HEK293 (cell line): ENCODE measurements at regions not wholly inside any gene's neighbourhood (a gene's known extent, or its start where the extent isn't known, plus 50 kb on each side); places are given as distances from the start of the nearest gene placed in this dataset.

Source experiments
- BCL11A ChIP-seq: fragments of 450-650 bp; formaldehyde crosslinking; IDR thresholded peaks from 2 replicates; pipeline ENCODE4 v1.5.1; 2016; ENCODE audit warnings: low read depth, missing biosample characterization, missing genetic modification characterization
- BCL11B ChIP-seq: fragments of 450-650 bp; formaldehyde crosslinking; IDR thresholded peaks from 2 replicates; pipeline ENCODE4 v1.5.1; 2016; ENCODE audit warnings: low read depth, missing biosample characterization, missing genetic modification characterization
- GLI4 ChIP-seq: fragments of 450-650 bp; formaldehyde crosslinking; IDR thresholded peaks from 2 replicates; pipeline ENCODE4 v1.5.1; 2016; ENCODE audit warnings: missing biosample characterization, missing genetic modification characterization
- PRDM1 ChIP-seq: fragments of 450-650 bp; formaldehyde crosslinking; IDR thresholded peaks from 2 replicates; pipeline ENCODE4; 2016; ENCODE audit warnings: missing biosample characterization, missing genetic modification characterization
- SCRT1 ChIP-seq: fragments of 450-650 bp; formaldehyde crosslinking; IDR thresholded peaks from 2 replicates; pipeline ENCODE4 v1.5.1; 2016; ENCODE audit warnings: missing biosample characterization, missing genetic modification characterization, borderline replicate concordance
- TRIM28 ChIP-seq: IDR thresholded peaks from 2 replicates; pipeline ENCODE4 v1.6.1; 2011; ENCODE audit warnings: low read length, control low read depth, borderline replicate concordance
- ZEB2 ChIP-seq: fragments of 450-650 bp; formaldehyde crosslinking; IDR thresholded peaks from 2 replicates; pipeline ENCODE4 v1.5.1; 2016; ENCODE audit warnings: missing biosample characterization, missing genetic modification characterization
- ZFP3 ChIP-seq: fragments of 450-650 bp; formaldehyde crosslinking; IDR thresholded peaks from 2 replicates; pipeline ENCODE4 v1.5.1; 2016; ENCODE audit warnings: low read depth, missing biosample characterization, missing genetic modification characterization
- ZNF2 ChIP-seq: fragments of 450-650 bp; formaldehyde crosslinking; IDR thresholded peaks from 2 replicates; pipeline ENCODE4 v1.5.1; 2016; ENCODE audit warnings: missing biosample characterization, missing genetic modification characterization
- ZNF211 ChIP-seq: fragments of 450-650 bp; formaldehyde crosslinking; IDR thresholded peaks from 2 replicates; pipeline ENCODE4 v1.5.1; 2016; ENCODE audit warnings: low read depth, missing biosample characterization, missing genetic modification characterization
- ZNF214 ChIP-seq: fragments of 450-650 bp; formaldehyde crosslinking; IDR thresholded peaks from 2 replicates; pipeline ENCODE4 v1.5.1; 2017; ENCODE audit warnings: missing biosample characterization, mild to moderate bottlenecking, missing genetic modification characterization, borderline replicate concordance
- ZNF223 ChIP-seq: fragments of 450-650 bp; formaldehyde crosslinking; IDR thresholded peaks from 2 replicates; pipeline ENCODE4 v1.5.1; 2016; ENCODE audit warnings: missing biosample characterization, missing genetic modification characterization
- ZNF23 ChIP-seq: fragments of 450-650 bp; formaldehyde crosslinking; IDR thresholded peaks from 2 replicates; pipeline ENCODE4 v1.5.1; 2016; ENCODE audit warnings: missing biosample characterization, missing genetic modification characterization, borderline replicate concordance
- ZNF311 ChIP-seq: fragments of 450-650 bp; formaldehyde crosslinking; IDR thresholded peaks from 2 replicates; pipeline ENCODE4 v1.5.1; 2017; ENCODE audit warnings: missing biosample characterization, missing genetic modification characterization, borderline replicate concordance
- ZNF324 ChIP-seq: fragments of 450-650 bp; formaldehyde crosslinking; IDR thresholded peaks from 2 replicates; pipeline ENCODE4 v1.5.1; 2016; ENCODE audit warnings: missing biosample characterization, missing genetic modification characterization
- ZNF426 ChIP-seq: fragments of 450-650 bp; formaldehyde crosslinking; IDR thresholded peaks from 2 replicates; pipeline ENCODE4 v1.5.1; 2017; ENCODE audit warnings: missing biosample characterization, missing genetic modification characterization, mild to moderate bottlenecking, inconsistent platforms, moderate library complexity
- ZNF549 ChIP-seq: fragments of 450-650 bp; IDR thresholded peaks from 2 replicates; pipeline ENCODE4 v1.5.1; 2018; ENCODE audit warnings: missing biosample characterization, missing genetic modification characterization, mild to moderate bottlenecking, inconsistent platforms, moderate library complexity
- ZNF776 ChIP-seq: fragments of 450-650 bp; formaldehyde crosslinking; IDR thresholded peaks from 2 replicates; pipeline ENCODE4 v1.5.0; 2017; ENCODE audit warnings: missing biosample characterization, missing genetic modification characterization, borderline replicate concordance
- TF ChIP-seq, protein P1 (sequence below): fragments of 450-650 bp; formaldehyde crosslinking; conservative IDR thresholded peaks from 2 replicates; pipeline ENCODE4 v1.5.1; 2016; ENCODE audit warnings: low read depth, missing biosample characterization, missing genetic modification characterization
- TF ChIP-seq, protein P2 (sequence below): fragments of 450-650 bp; formaldehyde crosslinking; IDR thresholded peaks from 2 replicates; pipeline ENCODE4 v1.5.1; 2017; ENCODE audit warnings: missing biosample characterization, missing genetic modification characterization
- TF ChIP-seq, protein P3 (sequence below): fragments of 450-650 bp; formaldehyde crosslinking; IDR thresholded peaks from 2 replicates; pipeline ENCODE4 v1.5.1; 2016; ENCODE audit warnings: missing biosample characterization, missing genetic modification characterization
- TF ChIP-seq, protein P4 (sequence below): IDR thresholded peaks from 2 replicates; pipeline ENCODE4 v1.6.1; 2011; ENCODE audit warnings: mild to moderate bottlenecking, low read depth, low read length, borderline replicate concordance
- TF ChIP-seq, protein P5 (sequence below): fragments of 450-650 bp; formaldehyde crosslinking; IDR thresholded peaks from 2 replicates; pipeline ENCODE4 v1.5.1; 2016; ENCODE audit warnings: missing biosample characterization, missing genetic modification characterization
- TF ChIP-seq, protein P6 (sequence below): fragments of 450-650 bp; IDR thresholded peaks from 2 replicates; pipeline ENCODE4 v1.5.1; 2018; ENCODE audit warnings: missing biosample characterization, mild to moderate bottlenecking, missing genetic modification characterization

DNA sequence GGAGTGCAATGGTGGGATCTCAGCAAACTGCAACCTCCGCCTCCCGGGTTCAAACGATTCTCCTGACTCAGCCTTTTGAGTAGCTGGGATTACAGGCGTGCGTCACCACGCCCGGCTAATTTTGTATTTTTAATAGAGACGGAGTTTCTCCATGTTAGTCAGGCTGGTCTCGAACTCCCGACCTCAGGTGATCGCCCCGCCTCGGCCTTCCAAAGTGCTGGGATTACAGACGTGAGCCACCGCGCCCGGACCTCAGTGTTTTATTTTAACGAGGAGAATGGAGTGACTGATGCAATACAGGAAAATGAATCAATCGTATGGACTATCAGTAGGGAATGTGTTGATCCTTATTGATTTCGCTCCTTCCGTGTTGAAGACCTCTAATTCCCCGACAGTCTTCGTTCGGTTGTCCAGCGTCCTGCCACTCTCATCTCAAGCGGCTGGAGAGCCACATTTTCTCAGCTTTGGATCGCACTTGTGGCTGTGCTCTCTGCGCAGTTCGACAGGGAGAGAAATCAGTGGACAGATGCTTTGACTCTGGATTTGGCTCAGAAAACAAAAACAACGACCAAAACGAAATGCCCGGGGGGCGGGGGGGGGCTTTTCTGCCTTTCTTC is 166.2 kb downstream of the TRIM27 start (continued):
- TF ChIP-seq, protein P1, sequence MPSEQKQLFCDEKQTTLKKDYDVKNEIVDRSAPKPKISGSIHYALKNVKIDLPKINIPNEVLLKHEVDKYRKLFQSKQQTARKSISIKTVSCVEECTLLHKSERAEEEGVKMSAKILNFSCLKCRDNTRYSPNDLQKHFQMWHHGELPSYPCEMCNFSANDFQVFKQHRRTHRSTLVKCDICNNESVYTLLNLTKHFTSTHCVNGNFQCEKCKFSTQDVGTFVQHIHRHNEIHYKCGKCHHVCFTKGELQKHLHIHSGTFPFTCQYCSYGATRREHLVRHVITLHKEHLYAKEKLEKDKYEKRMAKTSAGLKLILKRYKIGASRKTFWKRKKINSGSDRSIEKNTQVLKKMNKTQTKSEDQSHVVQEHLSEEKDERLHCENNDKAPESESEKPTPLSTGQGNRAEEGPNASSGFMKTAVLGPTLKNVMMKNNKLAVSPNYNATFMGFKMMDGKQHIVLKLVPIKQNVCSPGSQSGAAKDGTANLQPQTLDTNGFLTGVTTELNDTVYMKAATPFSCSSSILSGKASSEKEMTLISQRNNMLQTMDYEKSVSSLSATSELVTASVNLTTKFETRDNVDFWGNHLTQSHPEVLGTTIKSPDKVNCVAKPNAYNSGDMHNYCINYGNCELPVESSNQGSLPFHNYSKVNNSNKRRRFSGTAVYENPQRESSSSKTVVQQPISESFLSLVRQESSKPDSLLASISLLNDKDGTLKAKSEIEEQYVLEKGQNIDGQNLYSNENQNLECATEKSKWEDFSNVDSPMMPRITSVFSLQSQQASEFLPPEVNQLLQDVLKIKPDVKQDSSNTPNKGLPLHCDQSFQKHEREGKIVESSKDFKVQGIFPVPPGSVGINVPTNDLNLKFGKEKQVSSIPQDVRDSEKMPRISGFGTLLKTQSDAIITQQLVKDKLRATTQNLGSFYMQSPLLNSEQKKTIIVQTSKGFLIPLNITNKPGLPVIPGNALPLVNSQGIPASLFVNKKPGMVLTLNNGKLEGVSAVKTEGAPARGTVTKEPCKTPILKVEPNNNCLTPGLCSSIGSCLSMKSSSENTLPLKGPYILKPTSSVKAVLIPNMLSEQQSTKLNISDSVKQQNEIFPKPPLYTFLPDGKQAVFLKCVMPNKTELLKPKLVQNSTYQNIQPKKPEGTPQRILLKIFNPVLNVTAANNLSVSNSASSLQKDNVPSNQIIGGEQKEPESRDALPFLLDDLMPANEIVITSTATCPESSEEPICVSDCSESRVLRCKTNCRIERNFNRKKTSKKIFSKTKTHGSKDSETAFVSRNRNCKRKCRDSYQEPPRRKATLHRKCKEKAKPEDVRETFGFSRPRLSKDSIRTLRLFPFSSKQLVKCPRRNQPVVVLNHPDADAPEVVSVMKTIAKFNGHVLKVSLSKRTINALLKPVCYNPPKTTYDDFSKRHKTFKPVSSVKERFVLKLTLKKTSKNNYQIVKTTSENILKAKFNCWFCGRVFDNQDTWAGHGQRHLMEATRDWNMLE (tag by site-specific recombination): no peak
- TF ChIP-seq TRIM28 (no peak), ZNF214 (tag by site-specific recombination) (no peak), GLI4 (no peak), ZNF311 (tag by site-specific recombination) (no peak), PRDM1 (tag by site-specific recombination) (peak; percentile 73), ZNF549 (tag by site-specific recombination) (no peak), SCRT1 (no peak; the same call in none of the 2 replicates), ZNF776 (tag by site-specific recombination) (no peak), ZNF23 (tag by site-specific recombination) (no peak), ZFP3 (tag by site-specific recombination) (no peak), ZNF211 (tag by site-specific recombination) (no peak), BCL11B (tag by site-specific recombination) (peak; percentile 92), ZNF2 (0 out of 2 replicates have a peak, but pooled peaks have one; percentile 72), BCL11A (tag by site-specific recombination) (no peak), ZNF426 (tag by site-specific recombination) (no peak), ZEB2 (tag by site-specific recombination) (peak; percentile 87; the same call in 1 of the 2 replicates), ZNF223 (tag by site-specific recombination) (no peak), ZNF324 (tag by site-specific recombination) (peak; percentile 73; the same call in 1 of the 2 replicates)
- TF ChIP-seq, protein P2, sequence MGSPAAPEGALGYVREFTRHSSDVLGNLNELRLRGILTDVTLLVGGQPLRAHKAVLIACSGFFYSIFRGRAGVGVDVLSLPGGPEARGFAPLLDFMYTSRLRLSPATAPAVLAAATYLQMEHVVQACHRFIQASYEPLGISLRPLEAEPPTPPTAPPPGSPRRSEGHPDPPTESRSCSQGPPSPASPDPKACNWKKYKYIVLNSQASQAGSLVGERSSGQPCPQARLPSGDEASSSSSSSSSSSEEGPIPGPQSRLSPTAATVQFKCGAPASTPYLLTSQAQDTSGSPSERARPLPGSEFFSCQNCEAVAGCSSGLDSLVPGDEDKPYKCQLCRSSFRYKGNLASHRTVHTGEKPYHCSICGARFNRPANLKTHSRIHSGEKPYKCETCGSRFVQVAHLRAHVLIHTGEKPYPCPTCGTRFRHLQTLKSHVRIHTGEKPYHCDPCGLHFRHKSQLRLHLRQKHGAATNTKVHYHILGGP (tag by site-specific recombination): no peak
- TF ChIP-seq, protein P3, sequence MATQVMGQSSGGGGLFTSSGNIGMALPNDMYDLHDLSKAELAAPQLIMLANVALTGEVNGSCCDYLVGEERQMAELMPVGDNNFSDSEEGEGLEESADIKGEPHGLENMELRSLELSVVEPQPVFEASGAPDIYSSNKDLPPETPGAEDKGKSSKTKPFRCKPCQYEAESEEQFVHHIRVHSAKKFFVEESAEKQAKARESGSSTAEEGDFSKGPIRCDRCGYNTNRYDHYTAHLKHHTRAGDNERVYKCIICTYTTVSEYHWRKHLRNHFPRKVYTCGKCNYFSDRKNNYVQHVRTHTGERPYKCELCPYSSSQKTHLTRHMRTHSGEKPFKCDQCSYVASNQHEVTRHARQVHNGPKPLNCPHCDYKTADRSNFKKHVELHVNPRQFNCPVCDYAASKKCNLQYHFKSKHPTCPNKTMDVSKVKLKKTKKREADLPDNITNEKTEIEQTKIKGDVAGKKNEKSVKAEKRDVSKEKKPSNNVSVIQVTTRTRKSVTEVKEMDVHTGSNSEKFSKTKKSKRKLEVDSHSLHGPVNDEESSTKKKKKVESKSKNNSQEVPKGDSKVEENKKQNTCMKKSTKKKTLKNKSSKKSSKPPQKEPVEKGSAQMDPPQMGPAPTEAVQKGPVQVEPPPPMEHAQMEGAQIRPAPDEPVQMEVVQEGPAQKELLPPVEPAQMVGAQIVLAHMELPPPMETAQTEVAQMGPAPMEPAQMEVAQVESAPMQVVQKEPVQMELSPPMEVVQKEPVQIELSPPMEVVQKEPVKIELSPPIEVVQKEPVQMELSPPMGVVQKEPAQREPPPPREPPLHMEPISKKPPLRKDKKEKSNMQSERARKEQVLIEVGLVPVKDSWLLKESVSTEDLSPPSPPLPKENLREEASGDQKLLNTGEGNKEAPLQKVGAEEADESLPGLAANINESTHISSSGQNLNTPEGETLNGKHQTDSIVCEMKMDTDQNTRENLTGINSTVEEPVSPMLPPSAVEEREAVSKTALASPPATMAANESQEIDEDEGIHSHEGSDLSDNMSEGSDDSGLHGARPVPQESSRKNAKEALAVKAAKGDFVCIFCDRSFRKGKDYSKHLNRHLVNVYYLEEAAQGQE (tag by site-specific recombination): peak; percentile 57
- TF ChIP-seq, protein P4, sequence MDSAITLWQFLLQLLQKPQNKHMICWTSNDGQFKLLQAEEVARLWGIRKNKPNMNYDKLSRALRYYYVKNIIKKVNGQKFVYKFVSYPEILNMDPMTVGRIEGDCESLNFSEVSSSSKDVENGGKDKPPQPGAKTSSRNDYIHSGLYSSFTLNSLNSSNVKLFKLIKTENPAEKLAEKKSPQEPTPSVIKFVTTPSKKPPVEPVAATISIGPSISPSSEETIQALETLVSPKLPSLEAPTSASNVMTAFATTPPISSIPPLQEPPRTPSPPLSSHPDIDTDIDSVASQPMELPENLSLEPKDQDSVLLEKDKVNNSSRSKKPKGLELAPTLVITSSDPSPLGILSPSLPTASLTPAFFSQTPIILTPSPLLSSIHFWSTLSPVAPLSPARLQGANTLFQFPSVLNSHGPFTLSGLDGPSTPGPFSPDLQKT: no peak
- TF ChIP-seq, protein P5, sequence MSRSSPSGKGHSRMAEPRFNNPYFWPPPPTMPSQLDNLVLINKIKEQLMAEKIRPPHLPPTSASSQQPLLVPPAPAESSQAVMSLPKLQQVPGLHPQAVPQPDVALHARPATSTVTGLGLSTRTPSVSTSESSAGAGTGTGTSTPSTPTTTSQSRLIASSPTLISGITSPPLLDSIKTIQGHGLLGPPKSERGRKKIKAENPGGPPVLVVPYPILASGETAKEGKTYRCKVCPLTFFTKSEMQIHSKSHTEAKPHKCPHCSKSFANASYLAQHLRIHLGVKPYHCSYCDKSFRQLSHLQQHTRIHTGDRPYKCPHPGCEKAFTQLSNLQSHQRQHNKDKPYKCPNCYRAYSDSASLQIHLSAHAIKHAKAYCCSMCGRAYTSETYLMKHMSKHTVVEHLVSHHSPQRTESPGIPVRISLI (tag by site-specific recombination): no peak
- TF ChIP-seq, protein P6, sequence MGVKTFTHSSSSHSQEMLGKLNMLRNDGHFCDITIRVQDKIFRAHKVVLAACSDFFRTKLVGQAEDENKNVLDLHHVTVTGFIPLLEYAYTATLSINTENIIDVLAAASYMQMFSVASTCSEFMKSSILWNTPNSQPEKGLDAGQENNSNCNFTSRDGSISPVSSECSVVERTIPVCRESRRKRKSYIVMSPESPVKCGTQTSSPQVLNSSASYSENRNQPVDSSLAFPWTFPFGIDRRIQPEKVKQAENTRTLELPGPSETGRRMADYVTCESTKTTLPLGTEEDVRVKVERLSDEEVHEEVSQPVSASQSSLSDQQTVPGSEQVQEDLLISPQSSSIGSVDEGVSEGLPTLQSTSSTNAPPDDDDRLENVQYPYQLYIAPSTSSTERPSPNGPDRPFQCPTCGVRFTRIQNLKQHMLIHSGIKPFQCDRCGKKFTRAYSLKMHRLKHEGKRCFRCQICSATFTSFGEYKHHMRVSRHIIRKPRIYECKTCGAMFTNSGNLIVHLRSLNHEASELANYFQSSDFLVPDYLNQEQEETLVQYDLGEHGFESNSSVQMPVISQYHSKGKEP (tag by site-specific recombination): peak; percentile 55; the same call in 1 of the 2 replicates
